D721Med (cell line): ENCODE measurements at regions not wholly inside any gene's neighbourhood (a gene's known extent, or its start where the extent isn't known, plus 50 kb on each side); places are given as distances from the start of the nearest gene placed in this dataset.

ENCODE experiments used
- DNase-seq: peaks from one replicate; pipeline ENCODE4 v3.0.0; 2011; ENCODE audit warnings: low spot score; ENCODE audit not compliant: insufficient read length
- FAIRE-seq: peaks from 2 replicates; lab custom pipeline; 2011; peaks lifted over from hg19 to GRCh38; lab: Jason Lieb, UNC
- TF ChIP-seq, protein P1 (sequence below): IDR thresholded peaks from 2 replicates; pipeline ENCODE4 v1.5.1; 2012; ENCODE audit warnings: mild to moderate bottlenecking, control low read depth; ENCODE audit not compliant: insufficient read depth; ENCODE audit errors: missing control alignments

DNA sequence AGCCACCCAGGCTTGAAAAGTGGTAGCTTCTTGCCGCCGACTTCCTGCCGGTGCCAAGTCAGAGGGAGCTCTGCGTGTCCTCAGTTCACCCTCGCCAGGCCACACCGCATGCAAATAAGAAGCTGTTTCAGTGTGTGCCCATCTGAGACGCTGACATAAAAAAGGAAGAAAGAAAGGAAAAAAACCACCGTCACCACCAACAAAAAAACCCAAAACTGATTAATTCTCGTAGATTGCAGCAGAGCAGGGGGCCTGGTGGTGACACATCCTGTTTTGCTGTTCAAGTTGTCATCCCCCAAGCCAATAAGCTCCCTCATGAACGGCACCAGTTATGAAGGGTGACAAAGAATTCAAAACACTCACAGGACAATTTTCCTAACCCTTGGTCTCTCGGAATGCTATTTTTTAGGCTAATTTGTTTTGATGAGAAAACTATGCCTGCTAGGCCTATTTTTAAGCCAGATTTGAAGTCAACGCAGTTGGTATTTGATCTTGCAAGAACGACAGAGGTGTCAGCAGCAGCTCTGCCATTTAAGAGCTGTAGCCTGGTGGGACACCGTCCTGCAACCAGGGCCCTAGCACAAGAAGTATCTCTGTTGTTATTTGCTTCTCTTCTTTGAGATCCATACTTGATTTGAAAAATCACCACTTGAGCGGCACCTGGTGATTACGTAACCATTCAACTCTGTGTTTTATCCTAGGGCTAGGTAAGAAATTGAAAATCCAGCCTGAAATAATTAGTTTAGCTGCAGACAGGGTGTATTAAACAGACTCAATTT, 145.6 kb downstream of the PFKFB3 start:
- DNase-seq (no peak), FAIRE-seq (no peak)
- TF ChIP-seq, protein P1, sequence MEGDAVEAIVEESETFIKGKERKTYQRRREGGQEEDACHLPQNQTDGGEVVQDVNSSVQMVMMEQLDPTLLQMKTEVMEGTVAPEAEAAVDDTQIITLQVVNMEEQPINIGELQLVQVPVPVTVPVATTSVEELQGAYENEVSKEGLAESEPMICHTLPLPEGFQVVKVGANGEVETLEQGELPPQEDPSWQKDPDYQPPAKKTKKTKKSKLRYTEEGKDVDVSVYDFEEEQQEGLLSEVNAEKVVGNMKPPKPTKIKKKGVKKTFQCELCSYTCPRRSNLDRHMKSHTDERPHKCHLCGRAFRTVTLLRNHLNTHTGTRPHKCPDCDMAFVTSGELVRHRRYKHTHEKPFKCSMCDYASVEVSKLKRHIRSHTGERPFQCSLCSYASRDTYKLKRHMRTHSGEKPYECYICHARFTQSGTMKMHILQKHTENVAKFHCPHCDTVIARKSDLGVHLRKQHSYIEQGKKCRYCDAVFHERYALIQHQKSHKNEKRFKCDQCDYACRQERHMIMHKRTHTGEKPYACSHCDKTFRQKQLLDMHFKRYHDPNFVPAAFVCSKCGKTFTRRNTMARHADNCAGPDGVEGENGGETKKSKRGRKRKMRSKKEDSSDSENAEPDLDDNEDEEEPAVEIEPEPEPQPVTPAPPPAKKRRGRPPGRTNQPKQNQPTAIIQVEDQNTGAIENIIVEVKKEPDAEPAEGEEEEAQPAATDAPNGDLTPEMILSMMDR = no peak

DNA sequence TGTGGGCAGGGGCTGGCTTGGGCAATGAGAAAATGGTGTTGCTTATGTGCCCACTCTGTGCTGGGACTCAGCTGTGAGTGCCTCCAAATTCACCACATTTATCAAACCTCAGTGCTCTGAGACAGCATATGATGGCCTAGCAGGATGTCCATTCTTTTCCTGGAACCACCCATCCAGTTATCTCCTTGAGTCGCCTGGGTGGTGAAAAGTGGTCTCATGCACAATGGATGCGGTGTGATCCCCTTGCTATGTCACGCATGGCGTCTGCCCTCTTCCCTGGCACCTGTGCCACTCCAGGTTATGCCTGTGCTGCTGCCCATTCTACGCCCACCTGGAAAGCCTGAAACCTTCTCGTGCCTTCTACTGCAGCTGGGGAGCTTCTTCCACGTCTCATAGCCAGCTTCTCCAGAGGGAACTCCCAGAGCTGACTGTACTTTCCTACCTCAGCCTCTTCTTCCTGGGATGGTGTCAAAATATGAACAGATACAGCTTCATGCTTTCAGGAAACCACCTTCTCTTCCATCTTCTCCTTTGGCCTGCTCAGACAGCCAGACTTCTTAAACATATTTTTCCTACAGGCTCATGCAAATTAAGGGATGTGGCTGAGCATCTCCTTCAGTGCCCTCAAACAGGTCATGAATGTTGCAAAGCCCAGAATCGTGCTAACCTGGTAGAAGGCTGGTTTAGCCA, 147.3 kb downstream of the PFKFB3 start:
- FAIRE-seq (no peak), DNase-seq (no peak)
- TF ChIP-seq, protein P1 = no peak

DNA sequence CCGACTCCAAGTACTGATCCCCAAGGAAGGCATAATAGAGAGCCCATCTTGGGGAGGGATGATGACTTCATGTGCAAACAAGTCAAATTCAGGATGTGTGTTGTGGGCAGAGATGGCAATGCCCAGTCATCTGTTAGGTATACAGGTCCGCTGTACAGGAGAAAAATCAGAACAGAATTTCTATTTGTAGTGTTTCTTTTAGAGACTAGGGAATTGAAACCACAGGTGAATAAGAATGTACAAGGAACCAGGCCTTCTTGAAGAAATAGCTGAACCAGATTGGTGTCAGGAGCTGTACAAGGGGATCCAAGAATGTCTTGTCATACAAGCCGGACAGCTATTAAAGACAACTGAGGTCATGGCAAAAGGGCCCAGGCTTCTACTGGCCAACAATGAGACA, 147.9 kb downstream of the PFKFB3 start:
- DNase-seq (no peak), FAIRE-seq (peak; percentile 11)
- TF ChIP-seq, protein P1 = no peak

DNA sequence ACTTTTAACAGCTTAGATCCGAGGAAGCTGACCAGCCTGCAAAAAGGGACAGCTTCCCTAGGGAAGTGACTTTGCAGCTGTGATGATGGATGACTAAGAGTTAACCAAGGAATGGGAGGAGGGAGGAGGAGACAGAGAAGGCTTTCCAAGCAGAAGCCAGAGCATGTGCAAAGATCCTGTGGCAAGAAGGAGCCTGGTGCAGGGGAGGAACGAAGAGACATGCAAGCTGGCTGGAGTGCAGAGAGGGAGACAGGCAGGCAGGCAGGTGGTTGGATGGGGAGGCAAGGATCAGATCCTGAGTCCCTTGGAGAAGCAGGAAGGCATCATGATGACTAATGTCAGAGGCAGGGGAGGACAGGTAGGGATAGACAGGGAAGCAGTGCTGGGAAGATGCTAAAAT, 148.8 kb downstream of the PFKFB3 start:
- TF ChIP-seq, protein P1 = no peak
- FAIRE-seq (no peak), DNase-seq (no peak)

DNA sequence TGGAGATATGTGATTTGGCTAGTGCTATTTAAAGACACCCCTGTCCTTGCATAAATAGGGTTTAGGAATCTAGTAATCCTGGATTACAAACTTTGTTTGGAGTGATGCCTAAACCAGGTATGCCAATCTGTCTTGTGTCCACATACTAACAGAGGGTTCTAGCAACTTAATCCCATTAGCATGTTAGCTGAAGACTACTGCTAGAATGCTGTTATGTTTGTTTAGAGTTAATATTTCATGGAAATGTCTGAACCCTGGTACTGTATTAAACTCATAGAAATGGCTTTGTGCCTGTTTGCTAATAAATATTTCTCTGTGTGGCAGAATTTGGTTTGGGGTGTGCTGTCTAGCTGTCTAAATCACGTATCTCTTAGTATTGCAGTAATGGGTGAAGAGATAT, 150.8 kb downstream of the PFKFB3 start:
- peak; percentile 82 for FAIRE-seq
- no peak for DNase-seq
- TF ChIP-seq, protein P1 = no peak

DNA sequence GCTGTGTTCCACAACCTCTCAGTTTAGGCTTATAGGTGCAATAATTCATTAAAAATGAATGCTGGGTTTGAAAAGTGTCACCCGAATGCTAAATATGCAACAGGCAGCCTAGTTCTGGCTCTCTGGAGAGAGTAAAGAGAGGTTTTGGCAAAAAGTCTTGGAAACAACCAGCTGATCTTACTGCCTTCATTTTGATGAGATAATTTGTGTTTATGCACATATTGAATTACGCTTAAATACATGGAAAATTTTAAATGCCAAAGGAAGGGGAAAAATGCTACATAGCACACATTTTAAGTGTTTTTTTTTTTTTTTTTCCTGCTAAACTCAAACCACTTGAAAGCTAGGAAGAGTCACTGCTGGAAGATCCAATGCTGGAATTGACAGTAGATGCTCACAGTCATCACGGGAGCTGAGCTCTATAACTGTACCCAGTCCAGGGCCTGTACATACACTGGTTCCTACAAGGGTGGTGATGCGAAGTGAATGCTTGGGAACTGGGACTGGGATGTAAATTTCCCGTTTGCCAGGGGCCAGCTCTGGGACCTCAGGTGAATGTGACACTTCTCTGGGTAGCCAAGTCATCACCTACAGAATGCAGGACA, 151.5 kb downstream of the PFKFB3 start:
- DNase-seq = no peak
- FAIRE-seq = no peak
- TF ChIP-seq, protein P1 = no peak
